ENCODE measurements at regions not wholly inside any gene's neighbourhood (a gene's known extent, or its start where the extent isn't known, plus 50 kb on each side); places are given as distances from the start of the nearest gene placed in this dataset.

DNA sequence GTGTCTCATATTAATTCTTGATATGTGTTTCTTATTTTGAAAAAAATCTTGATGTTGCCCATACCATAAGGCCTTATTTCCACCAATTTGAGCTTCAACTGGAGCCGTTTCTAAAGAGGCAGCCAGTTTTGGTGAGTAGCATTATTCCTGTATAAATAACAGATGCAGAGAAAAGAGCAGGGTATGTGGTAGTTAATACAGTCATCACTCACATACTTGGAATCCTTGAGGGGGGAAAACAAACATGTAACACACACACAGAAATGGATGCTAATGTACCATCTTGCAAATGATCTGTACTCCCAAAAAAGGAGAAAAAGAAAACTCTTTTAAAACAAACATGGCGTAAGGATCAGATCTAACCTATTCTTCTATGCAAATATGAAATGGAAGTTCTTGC is 389.7 kb downstream of the GPM6A start:
- TF ChIP-seq, protein P1, sequence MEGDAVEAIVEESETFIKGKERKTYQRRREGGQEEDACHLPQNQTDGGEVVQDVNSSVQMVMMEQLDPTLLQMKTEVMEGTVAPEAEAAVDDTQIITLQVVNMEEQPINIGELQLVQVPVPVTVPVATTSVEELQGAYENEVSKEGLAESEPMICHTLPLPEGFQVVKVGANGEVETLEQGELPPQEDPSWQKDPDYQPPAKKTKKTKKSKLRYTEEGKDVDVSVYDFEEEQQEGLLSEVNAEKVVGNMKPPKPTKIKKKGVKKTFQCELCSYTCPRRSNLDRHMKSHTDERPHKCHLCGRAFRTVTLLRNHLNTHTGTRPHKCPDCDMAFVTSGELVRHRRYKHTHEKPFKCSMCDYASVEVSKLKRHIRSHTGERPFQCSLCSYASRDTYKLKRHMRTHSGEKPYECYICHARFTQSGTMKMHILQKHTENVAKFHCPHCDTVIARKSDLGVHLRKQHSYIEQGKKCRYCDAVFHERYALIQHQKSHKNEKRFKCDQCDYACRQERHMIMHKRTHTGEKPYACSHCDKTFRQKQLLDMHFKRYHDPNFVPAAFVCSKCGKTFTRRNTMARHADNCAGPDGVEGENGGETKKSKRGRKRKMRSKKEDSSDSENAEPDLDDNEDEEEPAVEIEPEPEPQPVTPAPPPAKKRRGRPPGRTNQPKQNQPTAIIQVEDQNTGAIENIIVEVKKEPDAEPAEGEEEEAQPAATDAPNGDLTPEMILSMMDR (IDR thresholded peaks at IDR 0.05 in 4 of 5, conservative IDR thresholded peaks at IDR 0.05 in 1 of 5), result no peak
- no peak for TF ChIP-seq POLR2A (IDR thresholded peaks at IDR 0.05)

Data from gastrocnemius medialis (tissue), 4 donors.